Right ventricle myocardium inferior (tissue), 1 donor: ENCODE measurements at regions not wholly inside any gene's neighbourhood (a gene's known extent, or its start where the extent isn't known, plus 50 kb on each side); places are given as distances from the start of the nearest gene placed in this dataset.

Source experiments
- ATAC-seq: fragments of 200-7000 bp; cut with Tn5 transposase; one replicate; pipeline ENCODE4 v1.9.1; 2020; ENCODE audit warnings: mild to moderate bottlenecking, moderate library complexity
- DNase-seq: peaks from one replicate; pipeline ENCODE4 v3.0.0; 2021; ENCODE audit errors: missing footprints
- intact Hi-C: fragments of 100-400 bp; cut with DNase I; formaldehyde crosslinking; loops from one replicate; pipeline ENCODE4 v1.11.0; 2022
- donor health status: DM: no; HTN: yes; CAD: no; lungs with severe emphysema.

DNA sequence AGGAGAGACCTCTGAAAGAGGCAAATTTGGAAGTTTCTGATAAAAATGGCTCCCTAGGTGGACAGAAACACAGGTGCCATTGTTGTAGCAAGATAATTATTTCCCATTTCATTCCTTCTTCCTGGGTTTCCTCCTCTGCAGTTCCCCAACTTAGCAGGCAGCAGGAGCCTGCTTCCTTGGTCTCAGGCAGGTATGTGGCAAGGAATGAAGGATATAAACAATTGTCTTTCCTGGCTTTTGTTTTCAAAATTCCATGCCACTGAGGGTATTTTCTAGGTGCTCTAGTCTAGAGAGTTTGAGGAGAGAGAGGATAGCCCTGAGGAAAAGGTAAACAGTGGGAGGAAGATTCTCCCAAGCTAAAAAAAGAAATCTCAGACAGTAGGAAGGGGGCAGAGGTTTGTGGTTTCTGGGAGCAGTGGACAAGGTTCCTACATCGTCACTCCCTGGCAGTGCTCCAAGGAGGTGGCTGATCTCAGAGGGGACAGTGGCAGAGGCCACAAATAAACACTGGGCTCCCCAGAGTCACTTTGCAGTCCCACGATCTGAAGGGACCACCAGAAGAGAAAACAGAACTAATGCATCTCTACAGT lies 82.6 kb upstream of the IGF1 start:
- ATAC-seq: no peak
- intact Hi-C loops: no loop called here
- no peak for DNase-seq

DNA sequence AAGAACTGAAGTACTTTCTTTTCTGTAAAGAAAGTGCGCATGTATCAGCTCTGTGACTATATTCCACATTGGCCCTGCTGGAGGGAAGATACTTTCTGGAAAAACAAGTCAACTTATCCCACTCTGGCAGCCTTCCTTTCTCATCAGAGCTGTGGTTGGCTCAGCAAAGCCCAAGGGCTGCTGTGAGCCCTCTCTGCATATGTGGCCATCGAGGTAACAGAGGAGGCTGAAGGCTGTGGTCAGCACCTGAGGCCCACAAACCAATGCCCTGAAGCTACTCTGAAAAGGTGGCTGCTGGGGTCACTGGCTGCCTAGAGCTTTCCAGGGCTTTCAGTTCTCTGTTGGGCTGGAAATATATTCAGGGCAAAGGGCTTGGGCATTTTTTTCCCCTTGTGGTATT lies 70.8 kb upstream of the IGF1 start:
- no peak for DNase-seq
- ATAC-seq: no peak
- intact Hi-C loops: no loop called here

DNA sequence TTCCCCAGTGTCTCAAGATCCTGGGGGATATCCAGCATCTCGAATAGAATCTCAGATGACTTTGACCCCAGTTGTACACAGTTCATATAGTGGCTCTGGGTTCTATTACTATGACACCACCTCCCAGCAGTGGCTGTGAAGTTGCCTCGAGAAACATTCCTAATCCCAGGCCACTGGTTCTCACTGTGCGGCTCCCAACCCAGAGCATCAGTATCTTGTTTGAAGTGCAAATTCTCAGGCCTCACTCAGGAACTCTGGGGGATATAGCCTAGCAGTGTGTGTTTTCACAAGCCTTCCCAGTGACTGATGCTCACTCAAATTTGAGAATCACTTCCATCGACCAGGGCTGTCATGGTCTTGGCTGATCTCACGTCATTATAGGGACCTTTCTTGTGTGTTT lies 69.3 kb upstream of the IGF1 start:
- intact Hi-C loops: no loop called here
- ATAC-seq (no peak), DNase-seq (no peak)

DNA sequence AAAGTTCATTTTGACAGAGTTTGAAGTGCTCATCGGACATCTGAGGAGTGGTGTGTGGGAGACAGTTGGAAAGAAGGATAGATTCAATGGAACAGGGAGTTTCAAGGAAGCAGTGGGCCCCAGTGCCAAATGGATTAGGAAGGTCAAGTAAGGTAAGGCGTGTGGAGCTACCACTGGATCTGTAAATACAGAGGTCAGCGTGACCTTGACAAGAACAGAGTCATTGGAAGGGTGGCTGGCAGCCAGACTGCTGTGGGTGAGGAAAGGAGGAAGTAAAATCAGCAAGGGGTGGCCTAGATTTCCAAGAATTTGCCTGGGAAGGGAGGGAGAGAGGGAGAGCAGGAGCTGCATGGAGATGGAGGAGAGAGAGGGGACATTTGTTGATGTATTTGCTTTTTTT lies 68.2 kb upstream of the IGF1 start:
- DNase-seq: no peak
- intact Hi-C loops: no loop called here
- no peak for ATAC-seq

DNA sequence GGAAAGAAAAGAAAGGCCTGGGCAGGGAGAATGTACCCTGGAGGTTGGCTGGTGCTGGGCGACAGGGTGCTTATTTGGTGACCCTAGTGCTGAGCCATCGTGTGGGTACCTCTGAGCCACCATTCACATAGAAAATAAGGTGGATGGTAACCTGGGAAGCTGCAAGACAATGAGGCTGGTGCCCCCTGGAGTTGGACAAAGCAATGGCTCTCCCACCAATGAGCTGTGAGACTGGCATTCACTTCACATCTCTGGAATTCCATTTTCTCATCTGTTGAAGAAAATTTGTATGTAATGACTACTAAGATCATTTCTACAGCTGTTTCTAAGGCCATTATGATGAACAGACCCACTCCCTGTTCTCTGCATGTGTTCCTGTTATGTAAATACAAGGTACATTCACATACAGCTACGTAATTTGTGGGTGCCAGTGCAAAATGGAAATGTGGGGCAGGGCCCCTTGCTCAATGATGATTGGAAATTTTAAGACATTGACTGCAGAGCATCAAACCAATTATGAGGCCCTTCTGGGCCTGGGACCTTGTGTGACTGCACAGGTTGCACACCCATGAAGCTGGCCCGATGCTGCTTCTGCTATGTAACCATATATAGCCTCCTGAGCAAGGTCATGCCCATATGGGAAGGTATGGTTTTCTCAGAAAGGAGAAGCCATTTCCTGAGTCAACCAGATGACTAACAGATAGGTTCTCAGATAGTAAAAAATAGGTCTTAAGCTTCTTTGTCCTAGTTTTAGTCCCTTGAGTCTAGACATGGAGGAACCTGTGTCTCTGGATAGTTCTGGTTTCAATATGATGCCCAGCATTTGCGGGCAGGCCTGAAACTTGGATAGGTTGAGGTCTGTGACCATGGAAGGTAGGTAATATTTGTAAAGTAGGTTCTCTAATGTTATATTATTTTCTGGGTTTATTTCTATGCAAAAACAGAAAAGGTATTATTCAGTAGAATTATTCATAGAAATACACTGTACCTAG lies 63.4 kb upstream of the IGF1 start:
- intact Hi-C loops: no loop called here
- ATAC-seq (no peak), DNase-seq (no peak)

DNA sequence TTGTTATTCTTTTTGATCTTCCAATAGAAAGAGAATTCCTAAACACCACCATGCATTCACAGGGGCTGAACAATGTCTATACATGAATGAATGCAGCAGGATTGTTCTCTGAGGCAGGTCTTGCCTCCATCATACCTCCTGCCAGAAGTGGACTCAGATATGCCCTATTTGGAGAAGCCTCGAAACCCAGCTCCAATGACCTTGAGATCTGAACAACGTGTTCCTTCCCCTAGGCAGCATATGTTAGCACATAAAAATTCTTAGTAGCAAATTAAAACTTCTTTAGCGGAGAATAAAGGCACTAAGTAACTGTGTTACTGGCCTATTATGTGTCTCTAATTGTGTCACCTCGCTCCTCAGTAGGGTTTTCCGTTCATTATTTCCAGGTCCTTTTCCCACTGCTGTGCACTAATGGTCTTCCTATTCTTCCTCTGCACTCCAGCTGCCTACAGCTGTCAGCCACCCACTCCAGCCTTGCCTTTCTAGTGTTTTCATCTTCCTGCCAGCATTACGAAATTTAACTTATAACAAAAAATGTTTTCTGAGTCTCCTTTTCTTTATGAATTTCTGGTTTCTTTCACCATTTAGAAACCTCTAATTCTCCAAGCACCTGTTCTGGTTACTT lies 62.6 kb upstream of the IGF1 start:
- ATAC-seq (peak; percentile 63), DNase-seq (no peak)
- intact Hi-C loops: no loop called here

DNA sequence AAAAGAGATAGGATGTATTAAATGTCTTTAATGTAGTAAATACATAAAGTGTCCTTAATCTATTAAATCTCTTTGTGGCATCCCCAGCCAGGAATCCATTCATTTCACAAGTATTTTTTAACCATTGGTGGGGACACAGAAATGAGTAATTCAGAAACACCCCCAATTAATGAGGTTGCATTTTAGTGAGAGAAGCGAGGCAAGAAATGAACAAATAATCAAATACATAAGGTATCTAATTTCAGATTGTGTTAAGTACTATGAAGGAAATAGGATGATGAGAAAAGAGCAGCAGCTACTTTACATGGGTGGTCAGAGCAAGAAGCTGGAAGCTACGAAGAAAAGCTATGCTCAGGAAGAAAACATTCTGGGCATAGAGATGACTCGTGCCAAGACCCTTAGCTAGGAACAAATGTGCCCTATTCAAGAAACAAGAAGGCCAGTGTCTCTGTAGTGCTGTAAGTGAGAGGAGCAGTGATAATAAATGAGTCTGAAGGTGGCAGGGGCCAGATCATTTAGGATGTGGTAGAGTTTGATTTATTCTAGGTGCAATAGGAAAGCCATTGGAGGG lies 60.5 kb upstream of the IGF1 start:
- no peak for DNase-seq
- intact Hi-C loops: no loop called here
- ATAC-seq: no peak

DNA sequence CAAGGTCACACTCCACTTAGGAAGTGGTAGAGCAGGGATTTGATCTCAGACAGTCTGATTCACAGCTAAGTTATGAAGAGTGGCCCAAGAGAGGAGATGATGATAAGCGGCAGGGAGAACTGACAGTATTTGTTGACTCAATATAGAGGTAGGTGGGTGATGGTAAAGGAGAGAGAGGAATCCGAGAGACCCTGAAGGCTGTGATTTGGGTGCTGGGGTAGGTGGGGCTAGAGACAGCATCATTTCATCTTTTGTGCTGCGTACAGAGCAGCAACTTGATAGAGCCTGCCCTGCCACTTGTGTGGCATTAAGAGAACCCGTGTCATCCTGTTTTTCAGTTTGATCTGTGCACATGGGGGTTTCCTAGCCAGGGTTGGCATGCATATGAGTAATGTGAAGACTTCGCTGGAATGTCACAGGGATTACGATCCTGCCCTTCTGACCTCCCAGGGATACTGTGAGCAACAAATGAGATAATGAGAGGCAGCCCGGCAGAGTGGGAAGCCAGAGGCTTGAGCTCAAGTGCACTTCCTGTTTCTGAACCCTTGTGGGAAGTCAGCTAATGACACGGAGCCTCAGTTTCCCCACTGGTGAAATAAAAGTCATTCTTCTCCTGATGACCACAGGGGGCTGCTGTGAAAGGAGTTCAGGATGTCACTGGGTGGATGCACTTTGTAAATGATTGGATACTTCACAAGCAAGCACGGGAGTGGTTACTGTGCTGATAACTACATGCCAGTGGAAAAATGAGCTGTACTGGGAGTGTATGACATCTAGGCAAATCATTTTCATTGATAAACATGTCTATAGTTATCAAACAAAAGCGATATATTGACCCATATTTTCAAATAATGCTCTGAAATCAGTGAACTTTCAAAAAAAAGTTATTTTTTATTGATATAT lies 59.5 kb upstream of the IGF1 start:
- intact Hi-C loops: no loop called here
- no peak for ATAC-seq

DNA sequence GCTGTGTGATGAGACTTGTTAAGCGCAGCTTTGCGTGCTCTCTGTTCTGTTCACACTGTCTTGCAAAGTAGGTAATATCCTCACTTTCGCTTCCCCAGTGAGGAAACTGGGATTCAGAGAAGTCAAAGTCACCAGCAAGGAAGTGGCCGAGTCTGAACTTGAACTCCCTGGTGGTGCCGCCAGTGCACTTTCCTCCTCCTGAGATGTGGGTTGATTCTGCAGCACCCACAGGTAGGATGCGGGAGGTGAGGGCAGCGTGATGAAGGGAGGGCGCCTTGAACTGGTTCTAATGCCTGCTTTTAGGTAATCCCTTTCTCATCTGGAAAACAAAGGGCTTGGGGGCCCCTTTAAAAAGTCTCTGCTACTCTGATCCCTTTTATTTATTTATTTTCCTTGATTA lies 54.9 kb upstream of the IGF1 start:
- no peak for ATAC-seq
- DNase-seq: no peak
- intact Hi-C loops: no loop called here

More for the DNA sequence above, 59.5 kb upstream of the IGF1 start:
- DNase-seq: no peak

DNA sequence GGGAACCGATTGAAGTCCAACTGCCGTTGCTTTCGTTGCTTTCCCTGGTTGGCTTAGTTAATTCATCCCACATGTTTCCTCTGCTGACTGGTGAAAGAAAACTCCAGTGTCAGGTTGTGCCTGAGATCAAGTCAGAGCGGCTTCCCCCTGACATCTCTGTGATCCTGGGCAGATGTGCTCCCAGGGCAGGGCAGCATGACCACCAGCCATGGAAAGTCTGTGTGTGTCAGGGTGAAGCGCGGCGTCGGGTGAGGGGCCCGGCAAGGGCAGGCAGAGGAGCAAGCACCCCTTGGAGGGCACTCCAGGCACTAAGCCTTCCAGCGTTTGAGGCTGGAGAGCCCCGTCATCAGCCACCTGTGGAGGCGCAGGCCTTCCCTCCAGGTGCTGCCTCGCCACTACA lies 54.5 kb upstream of the IGF1 start:
- ATAC-seq (no peak), DNase-seq (peak; percentile 53)
- intact Hi-C loops: no loop called here

DNA sequence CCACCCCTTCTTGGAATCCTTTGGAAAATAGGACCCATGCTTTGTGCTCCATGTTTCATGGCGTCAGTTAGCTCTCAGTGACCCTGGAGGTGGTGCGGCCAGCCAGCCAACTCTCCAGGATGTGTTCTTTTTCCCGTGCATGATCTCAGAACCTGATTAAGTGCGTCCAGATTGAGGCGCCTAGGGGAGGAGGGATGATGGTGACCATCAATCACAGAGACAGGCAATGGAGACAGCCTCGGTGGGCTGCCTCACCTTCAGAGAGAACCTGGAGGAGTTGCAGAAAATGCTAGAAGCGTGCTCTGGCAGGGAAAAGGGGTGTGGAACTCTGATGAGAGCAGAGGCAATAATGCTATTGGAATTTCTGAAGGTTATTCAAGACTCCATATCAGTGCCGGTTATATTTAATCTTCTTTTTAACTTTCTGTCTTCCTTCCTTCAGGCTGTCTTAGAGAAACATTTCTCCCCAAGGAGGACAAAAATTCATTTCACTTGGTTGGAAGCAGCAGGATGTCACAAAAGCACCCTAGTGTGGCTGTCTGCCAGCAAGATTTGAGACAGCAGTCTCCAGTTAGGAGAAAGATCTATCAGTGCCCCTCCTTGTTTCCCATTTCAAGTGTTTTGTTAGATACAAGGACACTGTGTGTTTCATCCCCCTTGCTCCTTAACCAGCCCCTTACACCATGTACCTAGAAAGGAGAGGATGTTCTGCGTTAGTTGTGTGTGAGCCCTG lies 53.3 kb upstream of the IGF1 start:
- no peak for DNase-seq
- no peak for ATAC-seq
- intact Hi-C loops: no loop called here
